Effector memory CD8-positive, alpha-beta T cell (primary cell): ENCODE measurements at regions not wholly inside any gene's neighbourhood (a gene's known extent, or its start where the extent isn't known, plus 50 kb on each side); places are given as distances from the start of the nearest gene placed in this dataset.

ENCODE experiments used
- ATAC-seq: fragments of 150-1000 bp; cut with Tn5 transposase; replicated peaks from 2 replicates; pipeline ENCODE4 v1.10.0; 2021; ENCODE audit warnings: mild to moderate bottlenecking, moderate library complexity
- DNase-seq, 3 experiments: peaks; one replicate each; pipeline ENCODE4 v3.0.0; 2021
- H3K27ac Mint-ChIP-seq, 2 donors: one replicate each; pipeline ENCODE4 v1.8.0; 2022; ENCODE audit warnings: mild to moderate bottlenecking in 2 of 2, mixed read lengths in 2 of 2, moderate library complexity in 2 of 2
- H3K27me3 Mint-ChIP-seq, 2 donors: one replicate each; pipeline ENCODE4 v1.8.0; 2022; ENCODE audit warnings: mixed read lengths in 2 of 2
- H3K36me3 Mint-ChIP-seq: one replicate; pipeline ENCODE4 v1.8.0; 2022; ENCODE audit warnings: mild to moderate bottlenecking, moderate library complexity, mixed read lengths; ENCODE audit not compliant: insufficient read depth
- H3K4me1 Mint-ChIP-seq, 2 donors: one replicate each; pipeline ENCODE4 v1.8.0; 2022; ENCODE audit warnings: low read depth in 2 of 2, mixed read lengths in 2 of 2
- H3K4me3 Mint-ChIP-seq, 2 donors: one replicate each; pipeline ENCODE4 v1.8.0; 2022; ENCODE audit warnings: mild to moderate bottlenecking in 2 of 2, mixed read lengths in 2 of 2, moderate library complexity in 2 of 2
- H3K9me3 Mint-ChIP-seq, 2 donors: one replicate each; pipeline ENCODE4 v1.8.0; 2022; ENCODE audit warnings: mixed read lengths in 2 of 2

GRCh38 chr18:45218436-45218835, 396.8 kb upstream of the SLC14A2 start:
- Mint-ChIP-seq H3K9me3 (no peaks in the 10 kb centered on the region), H3K27me3 (peaks cover 15 to 22% of the 10 kb centered on the region in 2 donors), H3K4me3 (no peak overlapping the region), H3K27ac (no peak overlapping the region), H3K36me3 (no peaks in the 10 kb centered on the region), H3K4me1 (no peaks in the 10 kb centered on the region)
- no peak for DNase-seq
- ATAC-seq, result no peak

- ATAC-seq (no peak), DNase-seq (no peak)
- no peaks in the 10 kb centered on the region for H3K36me3 Mint-ChIP-seq
- H3K27ac Mint-ChIP-seq, result no peak overlapping the region
- no peak overlapping the region for H3K4me3 Mint-ChIP-seq
- H3K27me3 Mint-ChIP-seq, result peaks cover 17 to 22% of the 10 kb centered on the region in 2 donors
- no peaks in the 10 kb centered on the region for H3K4me1 Mint-ChIP-seq
- H3K9me3 Mint-ChIP-seq, result no peaks in the 10 kb centered on the region
Observed at GRCh38 chr18:45221363-45221762, 393.9 kb upstream of the SLC14A2 start.

GRCh38 chr18:45222180-45222579, 393.1 kb upstream of the SLC14A2 start:
- no peaks in the 10 kb centered on the region for H3K36me3 Mint-ChIP-seq
- no peak overlapping the region for H3K4me3 Mint-ChIP-seq
- peaks cover 17 to 22% of the 10 kb centered on the region in 2 donors for H3K27me3 Mint-ChIP-seq
- ATAC-seq, result no peak
- H3K4me1 Mint-ChIP-seq, result no peaks in the 10 kb centered on the region
- no peak overlapping the region for H3K27ac Mint-ChIP-seq
- no peak for DNase-seq
- no peaks in the 10 kb centered on the region for H3K9me3 Mint-ChIP-seq

GRCh38 chr18:45227001-45227742, 388.1 kb upstream of the SLC14A2 start:
- H3K36me3 Mint-ChIP-seq, result no peaks in the 10 kb centered on the region
- ATAC-seq (no peak), DNase-seq (no peak)
- no peak overlapping the region for H3K4me3 Mint-ChIP-seq
- H3K27me3 Mint-ChIP-seq, result peaks cover 32 to 38% of the 10 kb centered on the region in 2 donors
- H3K27ac Mint-ChIP-seq, result no peak overlapping the region
- no peaks in the 10 kb centered on the region for H3K4me1 Mint-ChIP-seq
- H3K9me3 Mint-ChIP-seq, result no peaks in the 10 kb centered on the region

- Mint-ChIP-seq H3K9me3 (no peaks in the 10 kb centered on the region), H3K27me3 (peaks cover 21 to 23% of the 10 kb centered on the region in 2 donors), H3K27ac (no peak overlapping the region), H3K36me3 (no peaks in the 10 kb centered on the region), H3K4me1 (no peaks in the 10 kb centered on the region), H3K4me3 (no peak overlapping the region)
- DNase-seq, result no peak
- no peak for ATAC-seq
Observed at GRCh38 chr18:45228796-45229388, 386.4 kb upstream of the SLC14A2 start.

- Mint-ChIP-seq H3K9me3 (no peaks in the 10 kb centered on the region), H3K4me3 (no peak overlapping the region), H3K4me1 (no peaks in the 10 kb centered on the region), H3K27me3 (peaks cover 21 to 23% of the 10 kb centered on the region in 2 donors), H3K36me3 (no peaks in the 10 kb centered on the region), H3K27ac (no peak overlapping the region)
- ATAC-seq, result no peak
- DNase-seq, result no peak
Observed at GRCh38 chr18:45231617-45232016, 383.7 kb upstream of the SLC14A2 start.

- ATAC-seq, result no peak
Observed at GRCh38 chr18:45232061-45232460, 383.2 kb upstream of the SLC14A2 start.

GRCh38 chr18:45236676-45237075, 378.6 kb upstream of the SLC14A2 start:
- DNase-seq (no peak), ATAC-seq (no peak)
- no peaks in the 10 kb centered on the region for H3K36me3 Mint-ChIP-seq
- no peak overlapping the region for H3K4me3 Mint-ChIP-seq
- H3K9me3 Mint-ChIP-seq, result no peaks in the 10 kb centered on the region
- H3K27ac Mint-ChIP-seq, result no peak overlapping the region
- no peaks in the 10 kb centered on the region for H3K4me1 Mint-ChIP-seq
- H3K27me3 Mint-ChIP-seq, result peaks cover 8 to 20% of the 10 kb centered on the region in 2 donors

More at GRCh38 chr18:45232061-45232460, 383.2 kb upstream of the SLC14A2 start:
- H3K36me3 Mint-ChIP-seq, result no peaks in the 10 kb centered on the region
- H3K27me3 Mint-ChIP-seq, result peaks cover 21 to 23% of the 10 kb centered on the region in 2 donors
- no peak for DNase-seq
- no peaks in the 10 kb centered on the region for H3K4me1 Mint-ChIP-seq
- H3K4me3 Mint-ChIP-seq, result no peak overlapping the region
- H3K27ac Mint-ChIP-seq, result no peak overlapping the region
- no peaks in the 10 kb centered on the region for H3K9me3 Mint-ChIP-seq

GRCh38 chr18:45237343-45238098, 377.8 kb upstream of the SLC14A2 start:
- Mint-ChIP-seq H3K4me1 (no peaks in the 10 kb centered on the region), H3K9me3 (no peaks in the 10 kb centered on the region), H3K27ac (no peak overlapping the region), H3K4me3 (no peak overlapping the region), H3K27me3 (peaks cover 8 to 20% of the 10 kb centered on the region in 2 donors), H3K36me3 (no peaks in the 10 kb centered on the region)
- DNase-seq (no peak), ATAC-seq (no peak)

GRCh38 chr18:45241271-45241670, 374.0 kb upstream of the SLC14A2 start:
- Mint-ChIP-seq H3K27me3 (peaks cover 8 to 20% of the 10 kb centered on the region in 2 donors), H3K9me3 (no peaks in the 10 kb centered on the region), H3K4me1 (no peaks in the 10 kb centered on the region), H3K36me3 (no peaks in the 10 kb centered on the region), H3K27ac (no peak overlapping the region), H3K4me3 (no peak overlapping the region)
- ATAC-seq, result no peak
- no peak for DNase-seq

GRCh38 chr18:45241982-45242565, 373.2 kb upstream of the SLC14A2 start:
- Mint-ChIP-seq H3K4me3 (no peak overlapping the region), H3K9me3 (no peaks in the 10 kb centered on the region), H3K36me3 (no peaks in the 10 kb centered on the region), H3K27me3 (peaks cover 8 to 20% of the 10 kb centered on the region in 2 donors), H3K4me1 (no peaks in the 10 kb centered on the region), H3K27ac (no peak overlapping the region)
- DNase-seq, result no peak
- no peak for ATAC-seq

GRCh38 chr18:45243340-45244110, 371.8 kb upstream of the SLC14A2 start:
- no peak for DNase-seq
- Mint-ChIP-seq H3K27me3 (peaks cover 8 to 24% of the 10 kb centered on the region in 2 donors), H3K9me3 (no peaks in the 10 kb centered on the region), H3K4me1 (no peaks in the 10 kb centered on the region), H3K27ac (no peak overlapping the region), H3K4me3 (no peak overlapping the region), H3K36me3 (no peaks in the 10 kb centered on the region)
- ATAC-seq, result no peak

GRCh38 chr18:45245091-45245511, 370.2 kb upstream of the SLC14A2 start:
- no peaks in the 10 kb centered on the region for H3K4me1 Mint-ChIP-seq
- DNase-seq (no peak), ATAC-seq (no peak)
- no peaks in the 10 kb centered on the region for H3K36me3 Mint-ChIP-seq
- no peak overlapping the region for H3K27ac Mint-ChIP-seq
- H3K27me3 Mint-ChIP-seq, result peaks cover 0 to 20% of the 10 kb centered on the region in 2 donors
- H3K9me3 Mint-ChIP-seq, result no peaks in the 10 kb centered on the region
- no peak overlapping the region for H3K4me3 Mint-ChIP-seq
